Suprapubic skin (tissue), 3 donors: ENCODE measurements at regions not wholly inside any gene's neighbourhood (a gene's known extent, or its start where the extent isn't known, plus 50 kb on each side); places are given as distances from the start of the nearest gene placed in this dataset.

Source experiments
- POLR2A ChIP-seq, 2 donors: fragments of 450-650 bp; IDR thresholded peaks; one replicate each; pipeline ENCODE4 v1.6.1; 2017; ENCODE audit warnings: antibody characterized with exemption in 2 of 2, mild to moderate bottlenecking in 2 of 2, moderate library complexity in 2 of 2
- TF ChIP-seq, protein P1 (sequence below), 2 donors: fragments of 200-600 bp in 1 of 2; fragments of 450-650 bp in 1 of 2; sonication (generic) in 1 of 2; IDR thresholded peaks; one replicate each; pipeline ENCODE4 v1.5.1; 2016 to 2019; ENCODE audit warnings: antibody characterized with exemption in 2 of 2, mild to moderate bottlenecking in 1 of 2, moderate library complexity in 1 of 2

- TF ChIP-seq, protein P1, sequence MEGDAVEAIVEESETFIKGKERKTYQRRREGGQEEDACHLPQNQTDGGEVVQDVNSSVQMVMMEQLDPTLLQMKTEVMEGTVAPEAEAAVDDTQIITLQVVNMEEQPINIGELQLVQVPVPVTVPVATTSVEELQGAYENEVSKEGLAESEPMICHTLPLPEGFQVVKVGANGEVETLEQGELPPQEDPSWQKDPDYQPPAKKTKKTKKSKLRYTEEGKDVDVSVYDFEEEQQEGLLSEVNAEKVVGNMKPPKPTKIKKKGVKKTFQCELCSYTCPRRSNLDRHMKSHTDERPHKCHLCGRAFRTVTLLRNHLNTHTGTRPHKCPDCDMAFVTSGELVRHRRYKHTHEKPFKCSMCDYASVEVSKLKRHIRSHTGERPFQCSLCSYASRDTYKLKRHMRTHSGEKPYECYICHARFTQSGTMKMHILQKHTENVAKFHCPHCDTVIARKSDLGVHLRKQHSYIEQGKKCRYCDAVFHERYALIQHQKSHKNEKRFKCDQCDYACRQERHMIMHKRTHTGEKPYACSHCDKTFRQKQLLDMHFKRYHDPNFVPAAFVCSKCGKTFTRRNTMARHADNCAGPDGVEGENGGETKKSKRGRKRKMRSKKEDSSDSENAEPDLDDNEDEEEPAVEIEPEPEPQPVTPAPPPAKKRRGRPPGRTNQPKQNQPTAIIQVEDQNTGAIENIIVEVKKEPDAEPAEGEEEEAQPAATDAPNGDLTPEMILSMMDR (IDR thresholded peaks at IDR 0.05): no peak
- no peak for TF ChIP-seq POLR2A (IDR thresholded peaks at IDR 0.05)
These were observed 325.6 kb upstream of the FAM98A start for GRCh38 chr2:33924586-33925169.
